Heart left ventricle (tissue), 13 donors: ENCODE measurements at regions not wholly inside any gene's neighbourhood (a gene's known extent, or its start where the extent isn't known, plus 50 kb on each side); places are given as distances from the start of the nearest gene placed in this dataset.

Experiments
- CTCF ChIP-seq, 12 donors: fragments of 200-600 bp; sonication (generic) in 4 of 12; IDR thresholded peaks; one replicate each; pipeline versions ENCODE4 v1.5.0 to v1.8.0; 2018 to 2022; ENCODE audit warnings: antibody characterized with exemption in 12 of 12, mild to moderate bottlenecking in 5 of 12
- POLR2A ChIP-seq, 2 donors: fragments of 450-650 bp; IDR thresholded peaks; one replicate each; pipeline ENCODE4 v1.6.1; 2017; ENCODE audit warnings: antibody characterized with exemption in 2 of 2, mild to moderate bottlenecking in 2 of 2, moderate library complexity in 2 of 2
- donor health status: ischemic (EF 13 %, LVEDD 7.1; RV severe dilation, severe dysfunction).
- donor health status: DM: no; HTN: yes; CAD: no.
- donor health status: DM: no; HTN: no; CAD: no.
- donor health status: ischemic (EF 25% LVEDD 6.9; RV normal size, moderate dysfunction).
- donor health status: ischemic (EF 25% LVEDD 5.7; RV mildly dilated, moderate dysfunction).
- donor health status: ischemic (EF 35%, LVEDD 5.7; RV mildly dilated, moderate dysfunction).
- donor health status: nonischemic (EF 11% LVEDD 7.7; RV severe dilation, severe dysfunction).
- donor health status: DM: yes; HTN: yes; CAD: no.
- donor health status: PGD.
- donor health status: ischemic (EF 29% LVEDD 5.4; RV normal size, mild dysfunction).
- donor health status: nonischemic (EF 23%, LVEDD 6.1; RV moderate dilation, normal function).

GRCh38 chr2:123566291-123566946 is 458.7 kb upstream of the CNTNAP5 start:
- TF ChIP-seq POLR2A (IDR thresholded peaks at IDR 0.05), result no peak
- TF ChIP-seq CTCF (IDR thresholded peaks at IDR 0.05), result no peak
